Neural cell (in vitro differentiated cells): ENCODE measurements at regions not wholly inside any gene's neighbourhood (a gene's known extent, or its start where the extent isn't known, plus 50 kb on each side); places are given as distances from the start of the nearest gene placed in this dataset.

Experiments
- MXI1 ChIP-seq: fragments of 450-650 bp; conservative IDR thresholded peaks from 2 replicates; pipeline ENCODE4 v1.6.1; 2014; ENCODE audit warnings: antibody characterized with exemption, mild to moderate bottlenecking; ENCODE audit not compliant: poor library complexity, severe bottlenecking
- POLR2AphosphoS5 ChIP-seq: IDR thresholded peaks from 2 replicates; pipeline ENCODE4 v1.6.1; 2012
- RAD21 ChIP-seq: fragments of 450-650 bp; conservative IDR thresholded peaks from 2 replicates; pipeline ENCODE4 v1.6.1; 2014; ENCODE audit warnings: antibody characterized with exemption, mild to moderate bottlenecking, moderate library complexity
- TAF1 ChIP-seq: IDR thresholded peaks from 2 replicates; pipeline ENCODE4 v1.6.1; 2012; ENCODE audit warnings: low read depth
- TF ChIP-seq, protein P1 (sequence below): fragments of 450-650 bp; IDR thresholded peaks from 2 replicates; pipeline ENCODE4 v1.5.1; 2014; ENCODE audit warnings: antibody characterized with exemption, mild to moderate bottlenecking, moderate library complexity; ENCODE audit not compliant: poor library complexity, severe bottlenecking
- TF ChIP-seq, protein P2 (sequence below): IDR thresholded peaks from 2 replicates; pipeline ENCODE4 v1.6.1; 2012; ENCODE audit warnings: borderline replicate concordance

DNA sequence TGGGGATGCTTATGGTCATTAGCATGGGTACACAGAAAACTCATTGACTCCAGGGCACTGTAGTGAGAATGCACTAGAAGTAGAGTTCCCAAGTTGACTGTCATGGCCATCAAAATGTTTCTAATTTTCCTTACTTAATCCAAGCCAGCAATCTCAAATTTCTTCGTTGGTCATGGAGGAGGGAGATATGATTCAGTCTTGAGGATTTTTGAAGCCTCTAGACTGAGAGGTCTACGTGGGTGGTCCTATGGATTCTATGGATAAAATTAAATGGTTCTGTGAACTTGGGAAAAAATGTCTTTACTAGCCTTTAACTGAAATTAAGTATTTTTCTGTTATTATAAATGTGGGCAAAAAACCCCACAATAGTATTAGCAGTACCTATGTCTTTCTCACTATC, 508.5 kb downstream of the FUT8 start:
- TF ChIP-seq POLR2AphosphoS5 = no peak
- TF ChIP-seq, protein P1, sequence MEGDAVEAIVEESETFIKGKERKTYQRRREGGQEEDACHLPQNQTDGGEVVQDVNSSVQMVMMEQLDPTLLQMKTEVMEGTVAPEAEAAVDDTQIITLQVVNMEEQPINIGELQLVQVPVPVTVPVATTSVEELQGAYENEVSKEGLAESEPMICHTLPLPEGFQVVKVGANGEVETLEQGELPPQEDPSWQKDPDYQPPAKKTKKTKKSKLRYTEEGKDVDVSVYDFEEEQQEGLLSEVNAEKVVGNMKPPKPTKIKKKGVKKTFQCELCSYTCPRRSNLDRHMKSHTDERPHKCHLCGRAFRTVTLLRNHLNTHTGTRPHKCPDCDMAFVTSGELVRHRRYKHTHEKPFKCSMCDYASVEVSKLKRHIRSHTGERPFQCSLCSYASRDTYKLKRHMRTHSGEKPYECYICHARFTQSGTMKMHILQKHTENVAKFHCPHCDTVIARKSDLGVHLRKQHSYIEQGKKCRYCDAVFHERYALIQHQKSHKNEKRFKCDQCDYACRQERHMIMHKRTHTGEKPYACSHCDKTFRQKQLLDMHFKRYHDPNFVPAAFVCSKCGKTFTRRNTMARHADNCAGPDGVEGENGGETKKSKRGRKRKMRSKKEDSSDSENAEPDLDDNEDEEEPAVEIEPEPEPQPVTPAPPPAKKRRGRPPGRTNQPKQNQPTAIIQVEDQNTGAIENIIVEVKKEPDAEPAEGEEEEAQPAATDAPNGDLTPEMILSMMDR = no peak
- TF ChIP-seq, protein P2, sequence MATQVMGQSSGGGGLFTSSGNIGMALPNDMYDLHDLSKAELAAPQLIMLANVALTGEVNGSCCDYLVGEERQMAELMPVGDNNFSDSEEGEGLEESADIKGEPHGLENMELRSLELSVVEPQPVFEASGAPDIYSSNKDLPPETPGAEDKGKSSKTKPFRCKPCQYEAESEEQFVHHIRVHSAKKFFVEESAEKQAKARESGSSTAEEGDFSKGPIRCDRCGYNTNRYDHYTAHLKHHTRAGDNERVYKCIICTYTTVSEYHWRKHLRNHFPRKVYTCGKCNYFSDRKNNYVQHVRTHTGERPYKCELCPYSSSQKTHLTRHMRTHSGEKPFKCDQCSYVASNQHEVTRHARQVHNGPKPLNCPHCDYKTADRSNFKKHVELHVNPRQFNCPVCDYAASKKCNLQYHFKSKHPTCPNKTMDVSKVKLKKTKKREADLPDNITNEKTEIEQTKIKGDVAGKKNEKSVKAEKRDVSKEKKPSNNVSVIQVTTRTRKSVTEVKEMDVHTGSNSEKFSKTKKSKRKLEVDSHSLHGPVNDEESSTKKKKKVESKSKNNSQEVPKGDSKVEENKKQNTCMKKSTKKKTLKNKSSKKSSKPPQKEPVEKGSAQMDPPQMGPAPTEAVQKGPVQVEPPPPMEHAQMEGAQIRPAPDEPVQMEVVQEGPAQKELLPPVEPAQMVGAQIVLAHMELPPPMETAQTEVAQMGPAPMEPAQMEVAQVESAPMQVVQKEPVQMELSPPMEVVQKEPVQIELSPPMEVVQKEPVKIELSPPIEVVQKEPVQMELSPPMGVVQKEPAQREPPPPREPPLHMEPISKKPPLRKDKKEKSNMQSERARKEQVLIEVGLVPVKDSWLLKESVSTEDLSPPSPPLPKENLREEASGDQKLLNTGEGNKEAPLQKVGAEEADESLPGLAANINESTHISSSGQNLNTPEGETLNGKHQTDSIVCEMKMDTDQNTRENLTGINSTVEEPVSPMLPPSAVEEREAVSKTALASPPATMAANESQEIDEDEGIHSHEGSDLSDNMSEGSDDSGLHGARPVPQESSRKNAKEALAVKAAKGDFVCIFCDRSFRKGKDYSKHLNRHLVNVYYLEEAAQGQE = no peak
- TF ChIP-seq RAD21 = no peak
- TF ChIP-seq MXI1 = no peak
- TF ChIP-seq TAF1 = no peak
